Progenitor cell of endocrine pancreas (in vitro differentiated cells): ENCODE measurements at regions not wholly inside any gene's neighbourhood (a gene's known extent, or its start where the extent isn't known, plus 50 kb on each side); places are given as distances from the start of the nearest gene placed in this dataset.

Experiments used
- DNase-seq: peaks from one replicate; pipeline ENCODE4 v3.0.0; 2021; ENCODE audit warnings: low spot score; ENCODE audit not compliant: unreplicated experiment
- H3K27ac Mint-ChIP-seq: 2 replicates; pipeline ENCODE4 v1.8.0; 2021; ENCODE audit warnings: mild to moderate bottlenecking, moderate library complexity, mixed read lengths
- H3K27me3 Mint-ChIP-seq: 2 replicates; pipeline ENCODE4 v1.8.0; 2021; ENCODE audit warnings: mixed read lengths
- H3K36me3 Mint-ChIP-seq: 2 replicates; pipeline ENCODE4 v1.8.0; 2022; ENCODE audit warnings: mixed read lengths; ENCODE audit not compliant: insufficient read depth
- H3K4me1 Mint-ChIP-seq: 2 replicates; pipeline ENCODE4 v1.8.0; 2021; ENCODE audit warnings: low read depth, mixed read lengths
- H3K4me3 Mint-ChIP-seq: 2 replicates; pipeline ENCODE4 v1.8.0; 2021; ENCODE audit warnings: low read depth, mild to moderate bottlenecking, moderate library complexity, mixed read lengths
- H3K9me3 Mint-ChIP-seq: 2 replicates; pipeline ENCODE4 v1.8.0; 2021; ENCODE audit warnings: low read depth, mixed read lengths
- TF ChIP-seq, protein P1 (sequence below): fragments of 200-600 bp; sonication (generic); IDR thresholded peaks from one replicate; pipeline ENCODE4 v1.5.0; 2021; ENCODE audit warnings: antibody characterized with exemption, mild to moderate bottlenecking; ENCODE audit not compliant: unreplicated experiment

DNA sequence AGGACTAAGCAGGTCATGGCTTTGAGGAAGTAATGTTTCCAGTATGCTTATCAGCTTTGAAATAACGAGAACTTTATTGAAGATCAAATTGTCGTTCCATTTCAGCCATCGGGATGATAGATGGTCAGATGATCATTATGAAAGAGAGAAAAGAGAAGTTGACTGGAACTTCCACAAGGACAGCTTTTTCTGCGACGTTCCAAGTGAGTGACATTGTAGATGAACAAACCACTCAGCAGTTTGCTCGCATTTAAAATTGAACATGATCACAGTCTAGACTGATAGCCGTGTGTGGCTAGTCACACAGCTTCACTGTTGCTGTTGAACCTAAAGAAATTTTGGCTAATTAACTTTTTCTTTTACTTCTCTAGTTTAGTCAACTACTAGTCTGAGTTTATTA lies 151.1 kb downstream of the TLR5 start:
- no peak overlapping the region for H3K4me3 Mint-ChIP-seq
- H3K27ac Mint-ChIP-seq = no peak overlapping the region
- H3K4me1 Mint-ChIP-seq = peaks cover 18% of the 10 kb centered on the region
- TF ChIP-seq, protein P1, sequence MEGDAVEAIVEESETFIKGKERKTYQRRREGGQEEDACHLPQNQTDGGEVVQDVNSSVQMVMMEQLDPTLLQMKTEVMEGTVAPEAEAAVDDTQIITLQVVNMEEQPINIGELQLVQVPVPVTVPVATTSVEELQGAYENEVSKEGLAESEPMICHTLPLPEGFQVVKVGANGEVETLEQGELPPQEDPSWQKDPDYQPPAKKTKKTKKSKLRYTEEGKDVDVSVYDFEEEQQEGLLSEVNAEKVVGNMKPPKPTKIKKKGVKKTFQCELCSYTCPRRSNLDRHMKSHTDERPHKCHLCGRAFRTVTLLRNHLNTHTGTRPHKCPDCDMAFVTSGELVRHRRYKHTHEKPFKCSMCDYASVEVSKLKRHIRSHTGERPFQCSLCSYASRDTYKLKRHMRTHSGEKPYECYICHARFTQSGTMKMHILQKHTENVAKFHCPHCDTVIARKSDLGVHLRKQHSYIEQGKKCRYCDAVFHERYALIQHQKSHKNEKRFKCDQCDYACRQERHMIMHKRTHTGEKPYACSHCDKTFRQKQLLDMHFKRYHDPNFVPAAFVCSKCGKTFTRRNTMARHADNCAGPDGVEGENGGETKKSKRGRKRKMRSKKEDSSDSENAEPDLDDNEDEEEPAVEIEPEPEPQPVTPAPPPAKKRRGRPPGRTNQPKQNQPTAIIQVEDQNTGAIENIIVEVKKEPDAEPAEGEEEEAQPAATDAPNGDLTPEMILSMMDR = no peak
- no peaks in the 10 kb centered on the region for H3K9me3 Mint-ChIP-seq
- peaks cover 4% of the 10 kb centered on the region for H3K36me3 Mint-ChIP-seq
- DNase-seq = no peak
- H3K27me3 Mint-ChIP-seq = no peaks in the 10 kb centered on the region

GRCh38 chr1:222994511-222995235 lies 148.4 kb downstream of the TLR5 start:
- H3K4me3 Mint-ChIP-seq = no peak overlapping the region
- DNase-seq = no peak
- peaks cover 4% of the 10 kb centered on the region for H3K36me3 Mint-ChIP-seq
- H3K4me1 Mint-ChIP-seq = peaks cover 14% of the 10 kb centered on the region
- no peaks in the 10 kb centered on the region for H3K9me3 Mint-ChIP-seq
- H3K27me3 Mint-ChIP-seq = no peaks in the 10 kb centered on the region
- H3K27ac Mint-ChIP-seq = peak overlapping the region; percentile 19
- TF ChIP-seq, protein P1 = no peak

- Mint-ChIP-seq H3K9me3 (no peaks in the 10 kb centered on the region), H3K36me3 (peaks cover 4% of the 10 kb centered on the region), H3K4me3 (no peak overlapping the region), H3K27me3 (no peaks in the 10 kb centered on the region), H3K27ac (peak overlapping the region; percentile 19), H3K4me1 (peaks cover 14% of the 10 kb centered on the region)
- no peak for DNase-seq
- TF ChIP-seq, protein P1 = no peak
These were observed 147.8 kb downstream of the TLR5 start for GRCh38 chr1:222995236-222995580.

DNA sequence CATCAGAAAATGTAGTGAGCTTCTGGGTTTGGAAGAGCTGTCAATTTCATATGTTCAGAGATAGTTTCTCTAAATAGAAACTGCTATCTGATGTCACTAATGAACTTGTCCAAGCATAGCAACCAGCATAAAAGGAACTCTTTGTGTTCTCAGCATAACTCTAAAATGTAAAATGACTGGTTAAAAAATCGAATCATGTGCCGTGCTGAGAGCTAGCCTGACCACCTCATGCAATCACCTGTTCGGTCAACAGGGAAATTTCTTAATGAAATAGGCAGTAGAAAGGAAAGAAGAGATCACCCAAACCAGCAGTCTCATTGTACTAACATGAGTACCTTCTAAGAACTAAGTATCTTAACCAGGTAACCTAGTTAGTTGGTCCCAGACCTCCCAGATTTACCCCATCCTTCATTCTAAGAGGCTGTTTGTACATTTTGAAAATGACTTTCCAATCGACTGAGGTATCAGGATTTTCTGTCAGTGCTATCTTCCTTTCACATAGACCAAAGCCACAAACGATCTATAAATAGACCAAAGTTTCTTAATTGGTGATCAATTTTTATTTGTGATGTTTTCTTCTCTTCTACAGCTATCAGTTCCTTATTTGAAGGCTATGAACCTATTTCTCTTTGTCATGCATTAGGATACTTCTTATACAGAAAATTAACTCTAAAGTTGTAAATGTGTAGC lies 147.3 kb downstream of the TLR5 start:
- H3K4me3 Mint-ChIP-seq = no peak overlapping the region
- no peaks in the 10 kb centered on the region for H3K9me3 Mint-ChIP-seq
- H3K27ac Mint-ChIP-seq = no peak overlapping the region
- DNase-seq = no peak
- peaks cover 17% of the 10 kb centered on the region for H3K4me1 Mint-ChIP-seq
- H3K36me3 Mint-ChIP-seq = peaks cover 4% of the 10 kb centered on the region
- TF ChIP-seq, protein P1 = no peak
- no peaks in the 10 kb centered on the region for H3K27me3 Mint-ChIP-seq

- no peaks in the 10 kb centered on the region for H3K27me3 Mint-ChIP-seq
- TF ChIP-seq, protein P1 = no peak
- no peaks in the 10 kb centered on the region for H3K9me3 Mint-ChIP-seq
- no peak overlapping the region for H3K4me3 Mint-ChIP-seq
- peaks cover 19% of the 10 kb centered on the region for H3K4me1 Mint-ChIP-seq
- H3K27ac Mint-ChIP-seq = no peak overlapping the region
- no peak for DNase-seq
- peaks cover 4% of the 10 kb centered on the region for H3K36me3 Mint-ChIP-seq
These were observed 146.6 kb downstream of the TLR5 start for GRCh38 chr1:222996310-222996975.
